B cell (primary cell): ENCODE measurements at regions not wholly inside any gene's neighbourhood (a gene's known extent, or its start where the extent isn't known, plus 50 kb on each side); places are given as distances from the start of the nearest gene placed in this dataset.

ENCODE experiments used
- ATAC-seq: fragments of 200-7000 bp; cut with Tn5 transposase; one replicate; pipeline ENCODE4 v1.10.0; 2021; ENCODE audit warnings: low read depth, mild to moderate bottlenecking, moderate number of reproducible peaks, moderate library complexity
- CTCF ChIA-PET: fragments of 350-600 bp; sonication (Branson Sonifier 250); formaldehyde crosslinking; loops from one replicate; lab custom pipeline; 2021; ENCODE audit warnings: antibody characterized with exemption, inconsistent platforms; lab: Charles Lee
- POLR2A ChIA-PET: fragments of 350-600 bp; sonication (Branson Sonifier 250); formaldehyde crosslinking; loops from one replicate; lab custom pipeline; 2021; ENCODE audit warnings: antibody characterized with exemption; lab: Charles Lee
- DNase-seq: peaks from one replicate; pipeline ENCODE4 v3.0.0; 2013
- H2AFZ ChIP-seq: 2 replicates; pipeline ENCODE4 v1.6.1; 2012; ENCODE audit warnings: mild to moderate bottlenecking, low read depth, low read length; ENCODE audit not compliant: insufficient read depth, poor library complexity, severe bottlenecking
- H3K27ac ChIP-seq, 2 donors: 1 replicate in 1 of 2; 2 replicates in 1 of 2; pipeline ENCODE4 v1.5.1; 2012 to 2013; ENCODE audit warnings: low read length in 2 of 2, mild to moderate bottlenecking in 2 of 2, moderate library complexity in 1 of 2
- H3K27me3 ChIP-seq, 4 experiments: fragments of 200-600 bp in 1 of 4; sonication (generic) in 1 of 4; replicated peaks in 1 of 4; 1 replicate in 2 of 4; 2 replicates in 2 of 4; pipeline versions ENCODE4 v1.6.1 to v1.7.0; 2013 to 2016; ENCODE audit warnings: low read length in 3 of 4, mild to moderate bottlenecking in 2 of 4, mixed read lengths in 1 of 4, moderate library complexity in 1 of 4; ENCODE audit not compliant: insufficient read depth in 4 of 4, control insufficient read depth in 3 of 4; ENCODE audit errors: control extremely low read depth in 1 of 4
- H3K36me3 ChIP-seq, 2 experiments: replicated peaks in 1 of 2; 1 replicate in 1 of 2; 2 replicates in 1 of 2; pipeline versions ENCODE4 v1.6.1 to v1.7.1; 2013; ENCODE audit warnings: low read length in 1 of 2; ENCODE audit not compliant: insufficient read depth in 2 of 2, control insufficient read depth in 1 of 2; ENCODE audit errors: control extremely low read depth in 1 of 2, extremely low read depth in 1 of 2
- H3K4me1 ChIP-seq, 2 donors: fragments of 200-600 bp in 1 of 2; sonication (generic) in 1 of 2; 1 replicate in 1 of 2; 2 replicates in 1 of 2; pipeline versions ENCODE4 v1.5.1 to v1.6.1; 2013 to 2017; ENCODE audit warnings: low read length in 2 of 2; ENCODE audit not compliant: control insufficient read depth in 2 of 2, insufficient read depth in 2 of 2
- H3K4me2 ChIP-seq: replicated peaks from 2 replicates; pipeline ENCODE3; 2012; ENCODE audit warnings: mild to moderate bottlenecking, low read depth, low read length; ENCODE audit not compliant: poor library complexity, severe bottlenecking
- H3K4me3 ChIP-seq, 5 experiments: fragments of 200-600 bp in 1 of 5; sonication (generic) in 1 of 5; 1 replicate in 3 of 5; 2 replicates in 2 of 5; pipeline versions ENCODE4 v1.5.1 to v1.7.0; 2011 to 2016; ENCODE audit warnings: low read length in 4 of 5, mild to moderate bottlenecking in 4 of 5, low read depth in 2 of 5, control low read depth in 1 of 5, moderate library complexity in 1 of 5; ENCODE audit not compliant: insufficient read depth in 1 of 5; ENCODE audit errors: control extremely low read depth in 1 of 5, extremely low read depth in 1 of 5
- H3K79me2 ChIP-seq: fragments of 200-600 bp; sonication (generic); one replicate; pipeline ENCODE4 v1.6.0; 2016; ENCODE audit warnings: low read length; ENCODE audit not compliant: control insufficient read depth, insufficient read depth
- H3K9ac ChIP-seq: fragments of 200-600 bp; sonication (generic); 2 replicates; pipeline ENCODE4 v1.6.1; 2017; ENCODE audit warnings: mild to moderate bottlenecking, low read length, moderate library complexity
- H3K9me3 ChIP-seq, 3 donors: one replicate each; pipeline versions ENCODE4 v1.6.1 to v1.7.1; 2013; ENCODE audit warnings: low read length in 2 of 3; ENCODE audit not compliant: control insufficient read depth in 2 of 3, insufficient read depth in 1 of 3; ENCODE audit errors: control extremely low read depth in 1 of 3
- H4K20me1 ChIP-seq: 2 replicates; pipeline ENCODE4 v1.6.0; 2012; ENCODE audit warnings: mild to moderate bottlenecking, low read length; ENCODE audit not compliant: insufficient read depth, control insufficient read depth, poor library complexity, severe bottlenecking
- H3K27ac Mint-ChIP-seq: one replicate; pipeline ENCODE4 v1.8.0; 2021; ENCODE audit warnings: mixed read lengths
- H3K27me3 Mint-ChIP-seq: one replicate; pipeline ENCODE4 v1.8.0; 2021; ENCODE audit warnings: mixed read lengths
- H3K4me1 Mint-ChIP-seq: one replicate; pipeline ENCODE4 v1.8.0; 2021; ENCODE audit warnings: mixed read lengths
- H3K4me3 Mint-ChIP-seq: one replicate; pipeline ENCODE4 v1.8.0; 2021; ENCODE audit warnings: mixed read lengths
- H3K9me3 Mint-ChIP-seq: one replicate; pipeline ENCODE4 v1.8.0; 2022; ENCODE audit warnings: mixed read lengths; ENCODE audit not compliant: insufficient read depth
- CTCF ChIP-seq: fragments of 200-600 bp; IDR thresholded peaks from one replicate; pipeline ENCODE4 v1.8.0; 2022; ENCODE audit warnings: antibody characterized with exemption, mild to moderate bottlenecking
- EZH2 ChIP-seq: IDR thresholded peaks from 2 replicates; pipeline ENCODE4 v1.6.1; 2012; ENCODE audit warnings: borderline replicate concordance, low read depth, mild to moderate bottlenecking, moderate library complexity, low read length; ENCODE audit not compliant: insufficient read depth, poor library complexity, severe bottlenecking
- WGBS: methylation state at CpG from one replicate; pipeline ENCODE4 v1.1.5; 2013; ENCODE audit warnings: missing lambda C conversion rate; ENCODE audit not compliant: insufficient coverage; 5-methylcytosine and 5-hydroxymethylcytosine counted together
- intact Hi-C: fragments of 100-400 bp; cut with micrococcal nuclease; formaldehyde crosslinking; loops from one replicate; pipeline ENCODE4 v1.10.0; 2022

GRCh38 chr7:3175285-3175902 lies 125.7 kb upstream of the SDK1 start:
- H3K27ac ChIP-seq, result no peak overlapping the region
- ChIA-PET CTCF (no interaction called here), POLR2A (interaction anchor here (0.6 kb wide), 1 partner anchor 146 kb away, joined by 8 read pairs; no protein-coding TSS in a partner anchor)
- intact Hi-C loops, result no loop called here
- H3K4me1 Mint-ChIP-seq, result no peaks in the 10 kb centered on the region
- H3K4me3 Mint-ChIP-seq, result no peak overlapping the region
- ATAC-seq (no peak), DNase-seq (no peak)
- no peaks in the 10 kb centered on the region for H3K4me1 ChIP-seq
- no peak overlapping the region for H3K27ac Mint-ChIP-seq
- no peak overlapping the region for H3K4me3 ChIP-seq
- WGBS, result 91% methylated on average over 8 of the region's 9 CpGs
- H3K9ac ChIP-seq, result no peak overlapping the region
- peaks cover 0 to 3% (median 0%) of the 10 kb centered on the region in 3 donors for H3K9me3 ChIP-seq
- TF ChIP-seq CTCF (no peak), EZH2 (no peak)
- no peaks in the 10 kb centered on the region for H3K36me3 ChIP-seq
- no peak overlapping the region for H2AFZ ChIP-seq
- H3K27me3 Mint-ChIP-seq, result peaks cover 31% of the 10 kb centered on the region
- no peaks in the 10 kb centered on the region for H3K9me3 Mint-ChIP-seq
- no peak overlapping the region for H3K4me2 ChIP-seq
- H3K27me3 ChIP-seq, result peaks cover 0 to 3% (median 0%) of the 10 kb centered on the region in 4 experiments
- no peaks in the 10 kb centered on the region for H4K20me1 ChIP-seq
- H3K79me2 ChIP-seq, result no peaks in the 10 kb centered on the region

- POLR2A ChIA-PET, result no interaction called here
- CTCF ChIA-PET, result no interaction called here
- Histone ChIP-seq H3K79me2 (no peaks in the 10 kb centered on the region), H3K4me1 (no peaks in the 10 kb centered on the region), H3K36me3 (no peaks in the 10 kb centered on the region), H3K9me3 (peaks cover 0 to 3% (median 0%) of the 10 kb centered on the region in 3 donors), H3K9ac (no peak overlapping the region), H3K4me3 (no peak overlapping the region), H3K4me2 (no peak overlapping the region), H4K20me1 (no peaks in the 10 kb centered on the region), H3K27ac (no peak overlapping the region), H2AFZ (no peak overlapping the region), H3K27me3 (peaks cover 0 to 5% (median 0%) of the 10 kb centered on the region in 4 experiments)
- no peak overlapping the region for H3K27ac Mint-ChIP-seq
- H3K4me1 Mint-ChIP-seq, result no peaks in the 10 kb centered on the region
- no peak for DNase-seq
- intact Hi-C loops, result no loop called here
- no peak for ATAC-seq
- TF ChIP-seq CTCF, result no peak
- no peak for TF ChIP-seq EZH2
- WGBS, result 28% methylated on average over 2 of the region's 10 CpGs
- H3K9me3 Mint-ChIP-seq, result no peaks in the 10 kb centered on the region
- peaks cover 30% of the 10 kb centered on the region for H3K27me3 Mint-ChIP-seq
- H3K4me3 Mint-ChIP-seq, result no peak overlapping the region
Observed at GRCh38 chr7:3176112-3177000, 124.7 kb upstream of the SDK1 start.
